GM20000 (cell line): ENCODE measurements at regions not wholly inside any gene's neighbourhood (a gene's known extent, or its start where the extent isn't known, plus 50 kb on each side); places are given as distances from the start of the nearest gene placed in this dataset.

Experiments used
- DNase-seq: peaks from one replicate; pipeline ENCODE4 v3.0.0; 2012; ENCODE audit warnings: low spot score
- TF ChIP-seq, protein P1 (sequence below): IDR thresholded peaks from 2 replicates; pipeline ENCODE4 v1.5.1; 2012; ENCODE audit warnings: mild to moderate bottlenecking, control low read depth; ENCODE audit errors: extremely low read depth, missing control alignments

- no peak for DNase-seq
- TF ChIP-seq, protein P1, sequence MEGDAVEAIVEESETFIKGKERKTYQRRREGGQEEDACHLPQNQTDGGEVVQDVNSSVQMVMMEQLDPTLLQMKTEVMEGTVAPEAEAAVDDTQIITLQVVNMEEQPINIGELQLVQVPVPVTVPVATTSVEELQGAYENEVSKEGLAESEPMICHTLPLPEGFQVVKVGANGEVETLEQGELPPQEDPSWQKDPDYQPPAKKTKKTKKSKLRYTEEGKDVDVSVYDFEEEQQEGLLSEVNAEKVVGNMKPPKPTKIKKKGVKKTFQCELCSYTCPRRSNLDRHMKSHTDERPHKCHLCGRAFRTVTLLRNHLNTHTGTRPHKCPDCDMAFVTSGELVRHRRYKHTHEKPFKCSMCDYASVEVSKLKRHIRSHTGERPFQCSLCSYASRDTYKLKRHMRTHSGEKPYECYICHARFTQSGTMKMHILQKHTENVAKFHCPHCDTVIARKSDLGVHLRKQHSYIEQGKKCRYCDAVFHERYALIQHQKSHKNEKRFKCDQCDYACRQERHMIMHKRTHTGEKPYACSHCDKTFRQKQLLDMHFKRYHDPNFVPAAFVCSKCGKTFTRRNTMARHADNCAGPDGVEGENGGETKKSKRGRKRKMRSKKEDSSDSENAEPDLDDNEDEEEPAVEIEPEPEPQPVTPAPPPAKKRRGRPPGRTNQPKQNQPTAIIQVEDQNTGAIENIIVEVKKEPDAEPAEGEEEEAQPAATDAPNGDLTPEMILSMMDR: no peak
Observed at GRCh38 chrX:76228499-76228898, 55.6 kb downstream of the PBDC1 start.

DNA sequence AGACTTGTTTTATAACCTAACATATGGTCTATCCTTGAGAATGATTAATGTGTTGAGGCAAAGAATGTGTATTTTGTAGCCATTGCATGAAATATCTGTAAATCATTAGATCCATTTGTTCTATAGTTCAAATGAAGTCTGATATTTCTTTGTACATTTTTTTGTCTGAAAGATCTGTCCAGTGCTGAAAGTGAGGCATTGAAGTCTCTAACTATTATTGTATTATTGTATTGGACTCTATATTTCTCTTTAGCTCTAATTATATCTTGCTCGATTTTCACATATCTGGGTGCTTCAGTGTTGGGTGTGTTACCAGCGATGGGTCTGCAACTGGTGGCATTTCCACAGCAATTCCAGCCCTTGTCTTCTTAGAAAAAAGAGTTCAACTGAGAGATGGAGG is 76.0 kb downstream of the PBDC1 start:
- DNase-seq: no peak
- TF ChIP-seq, protein P1: no peak

DNA sequence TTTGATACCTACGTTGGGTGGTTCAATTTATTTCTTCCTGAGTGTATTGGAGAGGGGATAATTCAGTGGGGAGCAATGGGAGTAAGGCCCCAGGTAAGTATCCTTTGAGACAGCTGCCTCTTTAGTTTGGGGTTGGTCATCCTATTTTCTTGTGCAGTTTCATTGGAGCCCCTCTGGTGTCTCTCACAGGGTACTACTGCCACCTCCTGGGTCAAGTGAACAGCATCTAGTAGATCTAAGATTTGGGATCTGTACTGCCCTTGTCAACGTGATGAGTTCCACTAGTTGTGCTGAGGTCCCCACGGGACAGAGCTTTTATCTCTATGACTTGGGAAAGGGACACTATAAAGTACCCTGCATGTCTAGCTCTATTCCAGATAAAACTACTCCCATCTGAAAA is 80.6 kb downstream of the PBDC1 start:
- DNase-seq: peak; percentile 35
- TF ChIP-seq, protein P1: no peak

GRCh38 chrX:76279007-76279406 is 106.1 kb downstream of the PBDC1 start:
- TF ChIP-seq, protein P1: no peak
- peak; percentile 6 for DNase-seq
